BE2C (cell line): ENCODE measurements at regions not wholly inside any gene's neighbourhood (a gene's known extent, or its start where the extent isn't known, plus 50 kb on each side); places are given as distances from the start of the nearest gene placed in this dataset.

ENCODE experiments used
- DNase-seq: peaks from one replicate; pipeline ENCODE4 v3.0.0-alpha.2; 2020
- H3K27me3 ChIP-seq: fragments of 250-450 bp; sonication (Bioruptor Pico); 2 replicates; pipeline ENCODE4 v1.5.1; 2020; ENCODE audit warnings: mild to moderate bottlenecking
- H3K36me3 ChIP-seq: fragments of 250-450 bp; sonication (Bioruptor Pico); 2 replicates; pipeline ENCODE4 v1.5.1; 2020; ENCODE audit warnings: mild to moderate bottlenecking
- H3K4me1 ChIP-seq: fragments of 250-450 bp; sonication (Bioruptor Pico); 2 replicates; pipeline ENCODE4 v1.5.1; 2020
- H3K4me3 ChIP-seq: 2 replicates; pipeline ENCODE4 v1.5.1; 2011; ENCODE audit warnings: low read depth, low read length
- H3K9me3 ChIP-seq: fragments of 250-450 bp; sonication (Bioruptor Pico); 2 replicates; pipeline ENCODE4 v1.5.1; 2020
- CTCF ChIP-seq: IDR thresholded peaks from 2 replicates; pipeline ENCODE4 v1.5.1; 2012; ENCODE audit warnings: mild to moderate bottlenecking, low read depth, low read length

- Histone ChIP-seq H3K36me3 (no peaks in the 10 kb centered on the region), H3K27me3 (no peaks in the 10 kb centered on the region), H3K4me1 (peaks cover 14% of the 10 kb centered on the region; the same call in 1 of the 2 replicates), H3K4me3 (no peak overlapping the region), H3K9me3 (no peaks in the 10 kb centered on the region)
- TF ChIP-seq CTCF = no peak
- peak; percentile 30 for DNase-seq
These were observed 77.1 kb upstream of the NUDT4 start for GRCh38 chr12:93300611-93301021.

GRCh38 chr12:93302331-93303229, 75.1 kb upstream of the NUDT4 start:
- Histone ChIP-seq H3K27me3 (no peaks in the 10 kb centered on the region), H3K4me1 (peaks cover 14% of the 10 kb centered on the region; the same call in 1 of the 2 replicates), H3K9me3 (no peaks in the 10 kb centered on the region), H3K36me3 (no peaks in the 10 kb centered on the region), H3K4me3 (no peak overlapping the region)
- no peak for DNase-seq
- no peak for TF ChIP-seq CTCF

GRCh38 chr12:93306636-93307035, 71.1 kb upstream of the NUDT4 start:
- Histone ChIP-seq H3K27me3 (no peaks in the 10 kb centered on the region), H3K4me3 (no peak overlapping the region), H3K4me1 (no peaks in the 10 kb centered on the region; the same call in 1 of the 2 replicates), H3K36me3 (no peaks in the 10 kb centered on the region), H3K9me3 (no peaks in the 10 kb centered on the region)
- no peak for DNase-seq
- no peak for TF ChIP-seq CTCF

- Histone ChIP-seq H3K4me1 (no peaks in the 10 kb centered on the region), H3K36me3 (no peaks in the 10 kb centered on the region), H3K27me3 (no peaks in the 10 kb centered on the region), H3K4me3 (no peak overlapping the region), H3K9me3 (no peaks in the 10 kb centered on the region)
- DNase-seq = no peak
- no peak for TF ChIP-seq CTCF
These were observed 69.4 kb upstream of the NUDT4 start for GRCh38 chr12:93308281-93308680.

GRCh38 chr12:93311827-93312226, 65.9 kb upstream of the NUDT4 start:
- Histone ChIP-seq H3K36me3 (no peaks in the 10 kb centered on the region), H3K9me3 (no peaks in the 10 kb centered on the region), H3K4me1 (peaks cover 6% of the 10 kb centered on the region), H3K27me3 (no peaks in the 10 kb centered on the region), H3K4me3 (no peak overlapping the region)
- TF ChIP-seq CTCF = no peak
- DNase-seq = no peak

GRCh38 chr12:93314177-93314497, 63.6 kb upstream of the NUDT4 start:
- Histone ChIP-seq H3K36me3 (no peaks in the 10 kb centered on the region), H3K27me3 (no peaks in the 10 kb centered on the region), H3K4me1 (peaks cover 10% of the 10 kb centered on the region), H3K9me3 (no peaks in the 10 kb centered on the region), H3K4me3 (no peak overlapping the region)
- no peak for DNase-seq
- no peak for TF ChIP-seq CTCF
